Left cardiac atrium (tissue), 4 donors: ENCODE measurements at regions not wholly inside any gene's neighbourhood (a gene's known extent, or its start where the extent isn't known, plus 50 kb on each side); places are given as distances from the start of the nearest gene placed in this dataset.
A peak's percentile ranks its signal among the peaks of the same experiment; 100 is the strongest.
"Not testable (repeated sequence)": the region's sequence is repeated elsewhere in the genome, so short reads cannot be mapped to it uniquely, and the experiment has no call there.

Source experiments
- ATAC-seq, 2 donors: fragments of 200-7000 bp; cut with Tn5 transposase; one replicate each; pipeline ENCODE4 v1.9.1; 2020; ENCODE audit warnings: mild to moderate bottlenecking in 2 of 2, moderate library complexity in 2 of 2
- DNase-seq: peaks from one replicate; pipeline ENCODE4 v3.0.0-alpha.2; 2020
- intact Hi-C, 2 donors: fragments of 100-400 bp; cut with DNase I; formaldehyde crosslinking; loops; one replicate each; pipeline versions ENCODE4 v1.14.1 to v1.15.1; 2022 to 2023
- donor health status: DM: no; HTN: yes; CAD: no.
- donor health status: DM: no; HTN: yes; CAD: no; lungs with severe emphysema.
- donor health status: DM: yes; HTN: yes; CAD: no.
- donor health status: Dilated cardiomyopathy.

DNA sequence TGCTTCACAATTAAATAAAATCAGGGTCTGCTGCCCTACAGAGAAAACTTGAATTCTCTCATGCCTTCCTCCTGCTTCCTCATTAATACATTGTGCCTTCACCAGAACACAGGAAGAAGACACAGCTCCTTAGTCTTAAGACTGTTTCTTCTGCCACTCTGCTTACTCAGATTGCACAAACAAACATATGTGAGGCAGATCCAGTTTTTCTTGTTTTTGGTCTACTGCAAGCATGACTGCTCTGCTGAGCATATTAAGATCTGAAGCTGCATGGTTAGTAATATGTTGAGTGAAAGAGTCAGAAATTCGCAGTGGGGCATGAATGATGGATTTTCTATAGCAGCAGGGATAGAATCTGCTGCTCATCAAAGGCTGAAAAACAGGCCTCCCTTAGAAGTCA is 321.1 kb upstream of the STXBP6 start:
- DNase-seq, result no peak
- no peak for ATAC-seq

DNA sequence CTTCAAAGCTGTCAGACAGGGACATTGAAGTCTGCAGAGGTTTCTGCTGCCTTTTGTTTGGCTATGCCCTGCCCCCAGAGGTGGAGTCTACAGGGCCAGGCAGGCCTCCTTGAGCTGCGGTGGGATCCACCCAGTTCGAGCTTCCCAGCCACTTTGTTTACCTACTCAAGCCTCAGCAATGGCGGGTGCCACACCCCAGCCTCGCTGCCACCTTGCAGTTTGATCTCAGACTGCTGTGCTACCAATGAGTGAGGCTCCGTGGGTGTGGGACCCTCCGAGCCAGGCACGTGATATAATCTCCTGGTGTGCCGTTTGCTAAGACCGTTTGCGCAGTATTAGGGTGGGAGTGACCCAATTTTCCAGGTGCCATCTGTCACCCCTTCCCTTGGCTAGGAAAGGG is 320.1 kb upstream of the STXBP6 start:
- intact Hi-C loops, DNase-seq, ATAC-seq: not testable (repeated sequence)

More for the DNA sequence above, 321.1 kb upstream of the STXBP6 start:
- intact Hi-C loops, result no loop called here

DNA sequence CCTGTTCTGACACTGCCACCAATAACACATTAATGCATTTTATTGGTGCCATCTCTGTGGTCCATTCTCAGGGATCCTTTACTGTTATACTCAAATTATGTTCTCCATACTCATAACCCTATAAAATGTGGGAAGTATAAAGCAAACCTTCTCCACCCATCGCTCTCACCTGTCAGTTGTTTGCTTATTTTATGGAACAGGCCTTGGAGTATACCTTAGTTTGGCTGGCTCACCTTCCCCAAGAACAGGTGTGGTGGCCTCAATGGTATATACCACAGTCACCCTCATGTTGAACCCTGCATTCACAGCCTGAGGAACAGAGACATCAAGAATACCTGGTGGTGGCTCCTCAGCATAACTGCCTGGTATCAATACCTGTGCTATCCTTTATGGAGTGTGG is 308.4 kb upstream of the STXBP6 start:
- intact Hi-C loops, result no loop called here
- DNase-seq (no peak), ATAC-seq (no peak)

DNA sequence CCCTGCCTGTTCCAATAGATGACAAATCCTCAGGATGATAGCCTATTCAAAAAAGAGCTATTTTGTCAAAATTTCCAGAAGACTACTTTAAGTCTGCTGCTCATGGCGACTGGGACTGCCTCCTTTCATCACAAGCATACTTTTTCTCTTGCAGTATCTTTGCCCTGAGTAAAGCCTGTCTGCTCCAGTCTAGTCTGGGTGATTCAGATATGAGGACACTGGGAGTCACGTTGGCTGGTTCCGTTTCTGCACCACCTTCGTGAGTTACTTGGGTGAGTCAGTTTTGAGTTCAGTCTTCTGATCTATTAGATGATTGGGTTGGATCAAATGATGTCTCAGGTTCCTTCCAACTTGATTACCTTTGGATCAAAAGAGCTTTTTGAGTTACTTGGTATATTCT is 301.3 kb upstream of the STXBP6 start:
- ATAC-seq, result no peak
- intact Hi-C loops, result no loop called here
- no peak for DNase-seq

DNA sequence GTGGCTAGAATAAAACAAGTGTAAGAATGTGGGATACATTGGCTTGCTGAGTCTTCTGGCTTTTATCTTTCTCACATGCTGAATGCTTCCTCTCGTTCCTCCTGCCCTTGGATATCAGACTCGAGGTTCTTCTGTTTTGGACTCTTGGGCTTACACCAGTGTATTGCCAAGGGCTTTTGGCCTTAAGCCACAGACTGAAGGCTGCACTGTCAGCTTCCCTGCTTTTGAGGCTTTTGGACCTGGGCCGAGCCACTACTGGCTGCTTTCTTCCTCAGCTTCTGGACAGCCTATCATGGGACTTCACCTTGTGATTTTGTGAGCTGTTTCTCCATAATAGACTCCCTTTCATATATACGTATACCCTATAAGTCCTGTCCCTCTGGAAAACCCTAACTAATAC is 300.9 kb upstream of the STXBP6 start:
- ATAC-seq (peak in 1 of 2 donors; percentile 26), DNase-seq (no peak)
- intact Hi-C loops, result no loop called here

DNA sequence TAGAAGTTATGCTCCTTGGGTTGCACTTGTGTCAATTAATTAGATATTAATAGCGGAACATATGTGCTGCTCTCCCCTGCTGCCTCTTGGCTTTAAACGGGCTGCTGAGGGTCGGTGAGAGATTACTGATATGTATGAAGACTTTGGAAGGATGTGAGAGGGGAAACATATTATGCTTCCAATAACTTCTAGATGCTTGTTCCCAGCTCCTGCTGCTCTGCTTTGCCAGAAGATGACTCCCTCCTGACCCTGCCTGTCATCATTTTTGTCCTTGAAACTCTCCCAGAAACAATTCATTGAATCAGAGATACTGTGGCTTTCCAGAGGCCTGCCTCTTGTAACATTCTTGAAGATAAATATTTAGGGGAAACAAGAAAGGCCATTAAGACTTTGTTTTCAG is 300.1 kb upstream of the STXBP6 start:
- no peak for DNase-seq
- ATAC-seq, result peak in 1 of 2 donors; percentile 33
- intact Hi-C loops, result no loop called here

DNA sequence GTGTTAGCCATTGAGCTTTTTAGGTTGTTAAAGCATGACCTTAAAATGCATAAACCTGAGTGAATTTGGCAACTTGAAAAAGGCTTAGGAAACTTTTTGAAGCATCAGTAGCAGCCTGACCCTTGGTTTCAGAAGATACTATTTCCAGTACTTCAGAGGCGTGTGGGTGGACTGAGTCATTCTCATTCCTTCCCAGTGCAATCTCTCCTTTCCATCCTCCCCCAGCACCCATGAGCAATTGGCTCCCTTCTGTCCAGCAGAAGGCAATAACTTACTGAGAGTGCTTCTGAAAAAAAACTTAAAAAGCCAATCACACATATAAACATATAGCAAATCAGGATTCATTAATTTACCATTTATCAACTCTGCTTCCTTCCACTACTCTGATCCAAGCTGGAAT is 299.3 kb upstream of the STXBP6 start:
- DNase-seq (no peak), ATAC-seq (peak in 1 of 2 donors; percentile 53)
- intact Hi-C loops, result no loop called here

DNA sequence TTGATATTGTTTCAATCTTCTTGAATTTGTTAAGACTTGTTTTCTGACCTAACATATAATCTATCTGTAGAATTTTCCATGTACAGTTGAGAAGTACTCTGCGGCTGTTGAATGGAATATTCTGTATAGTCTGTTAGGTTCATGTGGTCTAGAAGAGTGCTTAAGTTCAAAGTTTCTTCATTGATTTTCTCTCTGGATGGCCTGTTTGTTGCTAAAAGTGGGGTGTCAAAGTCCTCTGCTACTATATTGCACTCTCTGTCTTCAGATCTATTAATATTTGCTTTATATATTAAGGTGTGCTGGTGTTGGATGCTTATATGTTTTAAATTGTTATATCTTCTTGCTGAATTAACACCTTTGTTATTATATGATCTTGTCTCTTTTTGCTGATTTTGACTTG is 290.9 kb upstream of the STXBP6 start:
- intact Hi-C loops, result no loop called here
- ATAC-seq, result no peak

DNA sequence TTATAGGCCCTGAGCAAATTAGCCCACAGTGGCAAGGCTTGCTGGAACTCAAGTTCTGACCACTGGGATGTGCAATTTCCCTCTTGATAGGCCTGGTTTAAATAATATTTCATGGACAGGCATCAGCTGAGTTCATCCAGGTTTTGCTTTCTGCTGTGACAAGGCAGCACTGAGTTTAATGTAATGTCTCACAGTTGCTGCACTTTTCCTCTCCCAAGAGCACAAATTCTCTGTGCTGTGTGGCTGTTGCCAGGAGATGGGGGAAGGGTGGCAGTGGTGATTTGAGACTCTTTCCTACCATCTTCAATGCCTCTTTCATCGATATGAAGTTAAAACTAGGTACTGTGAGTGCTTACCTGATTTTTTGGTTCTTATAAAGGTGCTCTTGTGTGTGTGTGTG is 272.8 kb upstream of the STXBP6 start:
- intact Hi-C loops, result no loop called here
- ATAC-seq (no peak), DNase-seq (no peak)

More for the DNA sequence above, 290.9 kb upstream of the STXBP6 start:
- no peak for DNase-seq

DNA sequence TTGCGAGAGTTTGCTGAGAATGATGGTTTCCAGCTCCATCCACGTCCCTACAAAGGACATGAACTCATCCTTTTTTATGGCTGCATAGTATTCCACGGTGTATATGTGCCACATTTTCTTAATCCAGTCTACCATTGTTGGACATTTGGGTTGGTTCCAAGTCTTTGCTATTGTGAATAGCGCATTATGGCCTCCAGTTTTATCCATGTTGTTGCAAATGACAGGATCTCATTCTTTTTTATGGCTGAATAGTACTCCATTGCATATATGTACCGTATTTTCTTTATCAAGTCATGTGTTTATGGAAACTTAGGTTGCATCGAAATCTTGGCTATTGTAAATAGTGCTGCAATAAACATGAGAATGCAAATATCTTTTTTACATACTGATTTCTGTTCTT is 266.1 kb upstream of the STXBP6 start:
- intact Hi-C loops, DNase-seq, ATAC-seq: not testable (repeated sequence)

DNA sequence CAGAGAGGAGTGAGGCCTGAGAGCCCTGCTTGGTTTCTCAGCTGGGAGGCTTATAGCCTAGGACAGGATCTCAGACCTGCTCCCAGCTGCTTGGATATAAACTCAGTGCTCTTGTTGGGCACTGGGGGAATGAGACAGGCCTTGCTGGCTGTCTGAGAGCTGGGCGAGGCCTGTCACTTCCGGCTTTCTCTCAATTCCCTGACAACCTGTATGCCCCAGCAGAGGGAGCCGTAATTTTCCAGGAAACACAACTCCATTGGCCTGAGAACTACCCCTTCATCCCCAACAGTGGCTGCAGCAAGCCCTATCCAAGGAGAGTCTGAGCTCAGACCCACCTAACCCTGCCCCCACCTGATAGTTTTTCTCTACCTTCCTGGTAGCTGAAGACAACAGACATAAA is 258.3 kb upstream of the STXBP6 start:
- no peak for DNase-seq
- no peak for ATAC-seq
- intact Hi-C loops, result no loop called here

DNA sequence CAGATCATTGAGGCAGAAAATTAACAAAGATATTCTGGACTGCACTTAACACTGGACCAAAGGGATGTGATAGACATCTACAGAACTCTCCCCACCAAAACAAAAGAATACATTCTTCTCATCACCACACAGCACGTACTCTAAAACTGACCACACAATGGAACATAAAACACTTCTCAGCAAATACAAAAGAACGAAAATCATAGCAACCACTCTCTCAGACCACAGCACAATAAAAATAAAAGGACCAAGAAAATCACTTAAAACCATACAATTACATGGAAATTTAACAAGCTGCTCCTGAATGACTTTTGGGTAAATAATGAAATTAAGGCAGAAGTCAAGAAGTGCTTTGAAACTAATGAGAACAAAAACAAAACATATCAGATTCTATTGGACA is 254.0 kb upstream of the STXBP6 start:
- ATAC-seq (no peak), DNase-seq (no peak)
- intact Hi-C loops, result no loop called here

DNA sequence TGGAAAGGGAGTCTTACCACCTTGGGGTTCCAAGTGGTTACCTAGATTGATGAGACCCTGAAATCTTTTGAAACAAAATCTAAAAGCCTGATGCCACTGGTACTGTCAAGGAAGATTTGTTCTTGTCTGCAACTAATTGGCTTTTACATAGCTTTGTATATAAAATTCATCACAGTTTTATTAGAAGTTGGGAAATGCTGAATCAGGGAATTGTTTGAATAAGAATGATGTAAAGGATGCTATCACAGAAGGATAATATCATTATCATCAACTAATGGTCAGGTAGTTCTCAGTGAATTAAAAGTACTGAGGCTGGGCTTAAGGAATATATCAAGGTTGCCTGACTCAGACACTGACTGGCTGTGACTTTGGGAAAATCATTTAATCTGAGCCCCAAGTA is 248.3 kb upstream of the STXBP6 start:
- DNase-seq, result no peak
- intact Hi-C loops, result no loop called here
- ATAC-seq, result no peak

DNA sequence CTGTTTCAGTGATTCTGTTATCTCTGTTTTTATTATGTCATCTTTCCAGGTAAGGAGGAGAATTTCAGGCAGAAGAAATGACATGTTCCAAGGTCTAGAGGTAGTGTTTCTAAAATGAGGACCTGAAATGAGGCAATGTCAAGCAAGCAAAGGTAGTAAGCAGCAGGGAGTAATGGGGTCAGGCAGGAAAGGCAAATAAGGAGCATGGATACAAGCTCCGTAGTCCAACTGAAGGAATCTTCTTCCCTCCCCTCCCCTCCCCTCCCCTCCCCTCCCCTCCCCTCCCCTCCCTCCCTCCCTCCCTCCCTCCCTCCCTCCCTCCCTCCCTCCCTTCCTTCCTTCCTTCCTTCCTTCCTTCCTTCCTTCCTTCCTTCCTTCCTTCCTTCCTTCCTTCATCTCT is 240.2 kb upstream of the STXBP6 start:
- DNase-seq, ATAC-seq, intact Hi-C loops: not testable (repeated sequence)

DNA sequence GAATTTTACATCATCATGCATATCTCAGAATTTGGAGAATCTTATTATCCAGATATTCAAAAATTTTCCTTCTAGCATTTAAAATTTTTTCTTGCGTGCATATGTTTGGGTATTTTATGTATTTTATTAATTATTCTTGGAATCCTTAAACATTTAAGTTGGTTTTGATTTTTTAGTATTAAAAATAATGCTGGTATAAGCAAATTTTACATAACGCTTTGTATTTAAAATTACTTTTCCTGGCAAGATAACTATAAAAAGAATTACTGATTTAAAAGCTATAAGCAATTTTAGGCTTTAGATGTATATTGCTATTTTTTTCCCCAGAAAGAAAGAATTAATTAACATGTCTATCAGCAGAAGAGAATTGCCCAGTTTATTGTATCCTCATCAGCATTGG is 224.6 kb upstream of the STXBP6 start:
- intact Hi-C loops, result no loop called here
- ATAC-seq, result no peak
- DNase-seq, result no peak

DNA sequence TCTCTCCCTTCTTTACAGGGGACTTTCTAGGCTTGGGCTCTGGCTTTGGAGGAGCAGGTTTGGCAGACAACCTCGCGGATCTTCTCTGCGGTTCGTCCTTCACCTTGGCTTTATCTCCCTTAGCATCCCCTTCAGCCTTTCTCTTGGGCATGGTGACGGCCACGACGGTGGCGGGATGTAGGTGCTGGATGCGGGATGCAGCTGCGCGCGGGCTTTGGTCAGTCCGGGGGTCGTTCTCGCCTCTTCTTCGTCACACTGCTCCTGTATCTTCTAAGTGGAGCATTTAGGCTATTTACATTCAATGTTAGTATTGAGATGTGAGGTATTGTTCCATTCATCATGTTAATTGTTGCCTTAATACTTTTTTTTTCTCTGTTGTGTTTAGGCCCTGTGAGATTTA is 217.2 kb upstream of the STXBP6 start:
- intact Hi-C loops, result no loop called here
- DNase-seq, result no peak
- ATAC-seq, result no peak

DNA sequence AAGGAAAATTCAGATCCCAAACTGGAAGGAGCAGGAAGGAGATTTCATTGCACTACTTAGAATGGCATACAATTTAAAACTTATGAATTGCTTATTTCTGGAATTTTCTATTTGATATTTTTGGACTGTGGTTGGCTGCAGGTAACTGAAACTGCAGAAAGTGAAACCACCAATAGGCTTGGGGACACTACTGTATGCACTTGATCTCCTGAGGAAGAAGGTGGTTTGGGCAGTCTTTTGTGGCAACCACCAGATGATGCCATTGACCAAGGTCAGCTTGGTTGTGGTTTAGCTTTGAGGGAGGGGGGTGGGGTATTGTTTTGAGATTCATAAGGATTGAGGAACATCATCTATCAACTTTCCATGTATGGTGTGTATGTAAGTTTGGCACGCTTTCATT is 209.5 kb upstream of the STXBP6 start:
- no peak for ATAC-seq

DNA sequence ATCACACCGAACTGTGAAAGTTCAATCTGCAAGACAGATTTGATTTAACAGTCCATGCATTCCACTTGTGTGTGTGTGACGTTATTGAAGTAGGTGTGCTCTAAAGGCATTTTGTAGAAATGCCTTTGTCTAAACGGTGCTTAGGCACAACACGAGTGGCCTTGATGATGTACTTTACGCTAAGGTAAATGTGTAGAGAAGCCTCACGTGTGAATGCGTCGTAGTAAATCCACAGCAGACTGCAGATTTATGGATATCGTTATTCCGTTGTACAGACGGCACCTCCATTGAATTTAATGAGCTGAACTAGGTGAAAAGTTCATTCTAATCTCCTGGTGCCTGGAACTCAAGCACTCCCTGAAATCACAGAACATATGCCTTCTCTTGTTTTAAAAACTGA is 202.8 kb upstream of the STXBP6 start:
- DNase-seq, result no peak
- no peak for ATAC-seq
- intact Hi-C loops, result no loop called here

More for the DNA sequence above, 209.5 kb upstream of the STXBP6 start:
- intact Hi-C loops, result no loop called here
- no peak for DNase-seq

DNA sequence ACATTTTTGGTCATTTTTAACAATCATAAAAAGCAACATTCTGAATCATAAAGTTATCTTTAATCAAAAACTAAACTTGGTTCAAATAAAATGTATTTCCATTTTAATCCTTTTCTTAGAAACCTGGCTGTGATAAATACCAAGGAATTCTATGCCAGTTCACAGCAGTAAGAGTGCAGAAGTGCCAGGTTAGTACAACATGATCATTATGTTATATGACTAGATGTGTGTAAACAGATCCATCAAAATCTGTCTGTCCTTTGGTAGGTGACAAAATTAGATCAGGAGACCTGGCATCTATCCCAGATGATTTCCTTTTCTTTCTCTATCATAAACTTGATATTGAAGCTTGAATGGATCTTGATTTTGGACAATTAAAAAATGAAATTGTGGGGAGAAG is 200.6 kb upstream of the STXBP6 start:
- ATAC-seq, result no peak
- DNase-seq, result no peak
- intact Hi-C loops, result no loop called here

DNA sequence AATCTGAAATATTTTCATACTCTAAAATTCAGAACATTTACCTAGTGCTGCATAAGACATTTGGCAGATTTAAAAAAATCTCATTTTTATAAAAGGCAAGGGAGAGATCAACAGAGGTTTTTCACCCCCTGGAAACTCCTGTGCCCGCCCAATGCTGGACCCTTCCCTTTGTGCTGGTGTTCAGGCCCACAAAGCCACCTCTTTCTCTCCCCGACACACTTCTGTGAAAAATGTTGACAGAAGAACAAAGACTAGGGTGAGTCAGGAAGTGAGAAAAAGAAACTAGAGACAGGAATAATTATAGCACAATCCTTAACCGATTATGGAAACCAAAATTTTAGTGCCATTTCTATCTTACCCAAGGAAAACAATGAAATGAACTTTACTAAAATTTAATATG is 197.7 kb upstream of the STXBP6 start:
- ATAC-seq, result no peak
- intact Hi-C loops, result no loop called here
- DNase-seq, result no peak

DNA sequence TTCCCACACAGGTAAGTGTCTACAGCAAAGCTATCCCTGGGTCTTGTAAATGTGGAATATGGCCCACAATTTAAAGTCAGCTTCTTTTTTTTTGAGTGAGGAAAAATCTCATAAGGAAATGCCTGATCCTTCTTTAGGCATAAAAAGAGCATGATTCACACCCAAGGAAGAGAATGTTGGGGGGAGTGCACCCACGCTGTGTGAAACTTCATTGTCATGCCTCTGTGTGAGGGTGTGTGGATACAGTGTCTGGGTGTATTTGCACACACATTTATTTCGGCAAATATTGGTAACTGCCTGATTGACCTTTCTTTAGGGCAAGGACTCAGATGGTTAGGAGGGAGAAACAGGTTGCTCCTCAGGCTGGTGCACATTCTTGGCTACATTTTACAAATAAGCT is 196.8 kb upstream of the STXBP6 start:
- intact Hi-C loops, result no loop called here
- no peak for DNase-seq
- ATAC-seq, result no peak

DNA sequence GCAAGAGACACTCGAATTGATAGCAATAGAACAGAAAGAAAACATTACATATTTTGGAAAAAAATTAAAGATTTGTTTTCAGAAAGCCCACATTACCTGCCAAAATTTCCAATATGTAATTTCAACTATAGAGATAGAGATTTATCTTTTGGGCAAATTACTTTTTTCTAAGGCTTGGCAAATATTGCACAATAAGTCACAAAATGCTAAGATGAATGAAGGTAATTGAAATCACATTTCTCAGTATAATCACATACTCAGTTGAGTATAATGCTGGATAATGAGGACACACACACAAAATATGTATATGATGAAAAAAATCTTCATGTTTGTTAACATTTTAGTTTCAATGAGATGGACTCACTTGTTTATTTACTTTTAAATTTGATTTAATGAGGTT is 189.2 kb upstream of the STXBP6 start:
- intact Hi-C loops, result no loop called here
- DNase-seq (no peak), ATAC-seq (no peak)
